Rectal smooth muscle tissue (tissue), 1 donor: ENCODE measurements at regions not wholly inside any gene's neighbourhood (a gene's known extent, or its start where the extent isn't known, plus 50 kb on each side); places are given as distances from the start of the nearest gene placed in this dataset.

Source experiments
- H3K27ac ChIP-seq: one replicate; pipeline ENCODE4 v1.7.0; 2013; ENCODE audit warnings: low read depth, low read length, inconsistent platforms
- H3K27me3 ChIP-seq: one replicate; pipeline ENCODE4 v1.7.0; 2013; ENCODE audit warnings: low read length; ENCODE audit not compliant: control insufficient read depth, insufficient read depth
- H3K36me3 ChIP-seq: one replicate; pipeline ENCODE4 v1.7.0; 2013; ENCODE audit warnings: low read length; ENCODE audit not compliant: control insufficient read depth, insufficient read depth
- H3K4me1 ChIP-seq: one replicate; pipeline ENCODE4 v1.7.0; 2013; ENCODE audit warnings: low read length; ENCODE audit not compliant: control insufficient read depth, insufficient read depth
- H3K4me3 ChIP-seq: one replicate; pipeline ENCODE4 v1.7.0; 2013; ENCODE audit warnings: low read length
- H3K9ac ChIP-seq: one replicate; pipeline ENCODE4 v1.7.0; 2013; ENCODE audit warnings: low read length

- H3K4me3 ChIP-seq = no peak overlapping the region
- H3K27ac ChIP-seq = no peak overlapping the region
- H3K27me3 ChIP-seq = no peaks in the 10 kb centered on the region
- H3K36me3 ChIP-seq = no peaks in the 10 kb centered on the region
- H3K4me1 ChIP-seq = no peaks in the 10 kb centered on the region
- H3K9ac ChIP-seq = no peak overlapping the region
Observed at GRCh38 chr5:88524941-88525340, 256.3 kb upstream of the TMEM161B start.

- no peaks in the 10 kb centered on the region for H3K36me3 ChIP-seq
- H3K4me1 ChIP-seq = no peaks in the 10 kb centered on the region
- H3K27ac ChIP-seq = no peak overlapping the region
- H3K4me3 ChIP-seq = no peak overlapping the region
- H3K9ac ChIP-seq = no peak overlapping the region
- no peaks in the 10 kb centered on the region for H3K27me3 ChIP-seq
Observed at GRCh38 chr5:88519066-88519465, 250.4 kb upstream of the TMEM161B start.

- H3K27ac ChIP-seq = no peak overlapping the region
- H3K27me3 ChIP-seq = no peaks in the 10 kb centered on the region
- H3K36me3 ChIP-seq = no peaks in the 10 kb centered on the region
- no peak overlapping the region for H3K4me3 ChIP-seq
- no peak overlapping the region for H3K9ac ChIP-seq
- no peaks in the 10 kb centered on the region for H3K4me1 ChIP-seq
Observed at GRCh38 chr5:88518131-88519016, 249.7 kb upstream of the TMEM161B start.

- Histone ChIP-seq H3K27me3 (no peaks in the 10 kb centered on the region), H3K4me1 (no peaks in the 10 kb centered on the region), H3K27ac (no peak overlapping the region), H3K36me3 (no peaks in the 10 kb centered on the region), H3K9ac (no peak overlapping the region), H3K4me3 (no peak overlapping the region)
Observed at GRCh38 chr5:88515881-88516819, 247.5 kb upstream of the TMEM161B start.

- Histone ChIP-seq H3K4me1 (no peaks in the 10 kb centered on the region), H3K27ac (no peak overlapping the region), H3K36me3 (no peaks in the 10 kb centered on the region), H3K27me3 (no peaks in the 10 kb centered on the region), H3K9ac (no peak overlapping the region), H3K4me3 (no peak overlapping the region)
Observed at GRCh38 chr5:88515068-88515467, 246.4 kb upstream of the TMEM161B start.

GRCh38 chr5:88509403-88509802 lies 240.8 kb upstream of the TMEM161B start:
- no peaks in the 10 kb centered on the region for H3K4me1 ChIP-seq
- H3K4me3 ChIP-seq = no peak overlapping the region
- no peaks in the 10 kb centered on the region for H3K36me3 ChIP-seq
- H3K9ac ChIP-seq = no peak overlapping the region
- H3K27me3 ChIP-seq = no peaks in the 10 kb centered on the region
- no peak overlapping the region for H3K27ac ChIP-seq

GRCh38 chr5:88507261-88507660 lies 238.6 kb upstream of the TMEM161B start:
- Histone ChIP-seq H3K27me3 (no peaks in the 10 kb centered on the region), H3K4me3 (no peak overlapping the region), H3K9ac (no peak overlapping the region), H3K4me1 (no peaks in the 10 kb centered on the region), H3K27ac (no peak overlapping the region), H3K36me3 (no peaks in the 10 kb centered on the region)

GRCh38 chr5:88503406-88503805 lies 234.8 kb upstream of the TMEM161B start:
- Histone ChIP-seq H3K36me3 (no peaks in the 10 kb centered on the region), H3K27ac (no peak overlapping the region), H3K4me1 (no peaks in the 10 kb centered on the region), H3K27me3 (no peaks in the 10 kb centered on the region), H3K9ac (no peak overlapping the region), H3K4me3 (no peak overlapping the region)

- peak overlapping the region; percentile 70 for H3K4me3 ChIP-seq
- no peak overlapping the region for H3K9ac ChIP-seq
- H3K36me3 ChIP-seq = no peaks in the 10 kb centered on the region
- no peaks in the 10 kb centered on the region for H3K4me1 ChIP-seq
- no peak overlapping the region for H3K27ac ChIP-seq
- H3K27me3 ChIP-seq = no peaks in the 10 kb centered on the region
Observed at GRCh38 chr5:88503041-88503345, 234.3 kb upstream of the TMEM161B start.

- Histone ChIP-seq H3K9ac (no peak overlapping the region), H3K4me1 (no peaks in the 10 kb centered on the region), H3K4me3 (peak overlapping the region; percentile 70), H3K27ac (no peak overlapping the region), H3K27me3 (no peaks in the 10 kb centered on the region), H3K36me3 (no peaks in the 10 kb centered on the region)
Observed at GRCh38 chr5:88502179-88503040, 233.8 kb upstream of the TMEM161B start.

- no peaks in the 10 kb centered on the region for H3K36me3 ChIP-seq
- no peak overlapping the region for H3K9ac ChIP-seq
- no peak overlapping the region for H3K27ac ChIP-seq
- no peaks in the 10 kb centered on the region for H3K4me1 ChIP-seq
- no peaks in the 10 kb centered on the region for H3K27me3 ChIP-seq
- H3K4me3 ChIP-seq = no peak overlapping the region
Observed at GRCh38 chr5:88495810-88496209, 227.2 kb upstream of the TMEM161B start.

- H3K4me1 ChIP-seq = no peaks in the 10 kb centered on the region
- H3K27me3 ChIP-seq = no peaks in the 10 kb centered on the region
- H3K36me3 ChIP-seq = no peaks in the 10 kb centered on the region
- no peak overlapping the region for H3K9ac ChIP-seq
- no peak overlapping the region for H3K4me3 ChIP-seq
- H3K27ac ChIP-seq = no peak overlapping the region
Observed at GRCh38 chr5:88490874-88491273, 222.2 kb upstream of the TMEM161B start.
